Peyer's patch (tissue), 4 donors: ENCODE measurements at regions not wholly inside any gene's neighbourhood (a gene's known extent, or its start where the extent isn't known, plus 50 kb on each side); places are given as distances from the start of the nearest gene placed in this dataset.

Source experiments
- POLR2A ChIP-seq, 2 donors: fragments of 450-650 bp; IDR thresholded peaks; one replicate each; pipeline ENCODE4 v1.5.1; 2017; ENCODE audit warnings: antibody characterized with exemption in 2 of 2, mild to moderate bottlenecking in 2 of 2, moderate library complexity in 2 of 2
- TF ChIP-seq, protein P1 (sequence below), 6 experiments: fragments of 450-650 bp in 4 of 6; fragments of 200-600 bp in 2 of 6; sonication (generic) in 1 of 6; IDR thresholded peaks; one replicate each; pipeline ENCODE4 v1.5.1; 2017 to 2019; ENCODE audit warnings: antibody characterized with exemption in 6 of 6, mild to moderate bottlenecking in 3 of 6, moderate library complexity in 1 of 6

- TF ChIP-seq, protein P1, sequence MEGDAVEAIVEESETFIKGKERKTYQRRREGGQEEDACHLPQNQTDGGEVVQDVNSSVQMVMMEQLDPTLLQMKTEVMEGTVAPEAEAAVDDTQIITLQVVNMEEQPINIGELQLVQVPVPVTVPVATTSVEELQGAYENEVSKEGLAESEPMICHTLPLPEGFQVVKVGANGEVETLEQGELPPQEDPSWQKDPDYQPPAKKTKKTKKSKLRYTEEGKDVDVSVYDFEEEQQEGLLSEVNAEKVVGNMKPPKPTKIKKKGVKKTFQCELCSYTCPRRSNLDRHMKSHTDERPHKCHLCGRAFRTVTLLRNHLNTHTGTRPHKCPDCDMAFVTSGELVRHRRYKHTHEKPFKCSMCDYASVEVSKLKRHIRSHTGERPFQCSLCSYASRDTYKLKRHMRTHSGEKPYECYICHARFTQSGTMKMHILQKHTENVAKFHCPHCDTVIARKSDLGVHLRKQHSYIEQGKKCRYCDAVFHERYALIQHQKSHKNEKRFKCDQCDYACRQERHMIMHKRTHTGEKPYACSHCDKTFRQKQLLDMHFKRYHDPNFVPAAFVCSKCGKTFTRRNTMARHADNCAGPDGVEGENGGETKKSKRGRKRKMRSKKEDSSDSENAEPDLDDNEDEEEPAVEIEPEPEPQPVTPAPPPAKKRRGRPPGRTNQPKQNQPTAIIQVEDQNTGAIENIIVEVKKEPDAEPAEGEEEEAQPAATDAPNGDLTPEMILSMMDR (IDR thresholded peaks at IDR 0.05), result no peak
- no peak for TF ChIP-seq POLR2A (IDR thresholded peaks at IDR 0.05)
Measured at GRCh38 chr5:66299463-66299862, 155.4 kb downstream of the SREK1 start.
